Adrenal gland (tissue), 9 donors: ENCODE measurements at regions not wholly inside any gene's neighbourhood (a gene's known extent, or its start where the extent isn't known, plus 50 kb on each side); places are given as distances from the start of the nearest gene placed in this dataset.

Experiments used
- DNase-seq, 7 donors: peaks; one replicate each; pipeline ENCODE4 v3.0.0-alpha.2; 2019 to 2020
- H3K27ac ChIP-seq, 5 donors: fragments of 200-600 bp; sonication (generic) in 4 of 5; 1 replicate in 3 of 5; 2 replicates in 2 of 5; pipeline versions ENCODE4 v1.5.1 to v1.8.0; 2016 to 2020; ENCODE audit warnings: mild to moderate bottlenecking in 1 of 5
- H3K27me3 ChIP-seq: fragments of 200-600 bp; 2 replicates; pipeline ENCODE4 v1.8.0; 2021
- H3K36me3 ChIP-seq, 2 donors: fragments of 200-600 bp; replicated peaks in 1 of 2; 1 replicate in 1 of 2; 2 replicates in 1 of 2; pipeline versions ENCODE4 v1.5.1 to v1.8.0; 2018 to 2022
- H3K4me1 ChIP-seq, 2 donors: fragments of 200-600 bp; replicated peaks in 1 of 2; 1 replicate in 1 of 2; 2 replicates in 1 of 2; pipeline versions ENCODE4 v1.5.1 to v1.8.0; 2018 to 2021
- H3K4me3 ChIP-seq, 4 donors: fragments of 200-600 bp; sonication (generic) in 3 of 4; one replicate each; pipeline ENCODE4 v1.5.1; 2016 to 2018
- H3K9me3 ChIP-seq, 3 donors: fragments of 200-600 bp; sonication (generic) in 1 of 3; replicated peaks in 1 of 3; 1 replicate in 2 of 3; 2 replicates in 1 of 3; pipeline versions ENCODE4 v1.5.1 to v1.8.0; 2016 to 2021
- POLR2A ChIP-seq, 2 donors: fragments of 450-650 bp; IDR thresholded peaks; one replicate each; pipeline ENCODE4 v1.6.1; 2017; ENCODE audit warnings: antibody characterized with exemption in 2 of 2, mild to moderate bottlenecking in 2 of 2, moderate library complexity in 1 of 2
- WGBS, 4 donors: extraction: QIAGEN DNeasy Blood & Tissue Kit in 2 of 4; methylation state at CpG; one replicate each; pipeline versions ENCODE4 v1.1.5 to v1.1.7; 2013 to 2017; 5-methylcytosine and 5-hydroxymethylcytosine counted together
- intact Hi-C, 2 donors: fragments of 100-400 bp; cut with DNase I; formaldehyde crosslinking; loops; one replicate each; pipeline versions ENCODE4 v1.14.1 to v1.15.0; 2022 to 2023
- TF ChIP-seq, protein P1 (sequence below), 6 experiments: fragments of 450-650 bp in 4 of 6; fragments of 200-600 bp in 2 of 6; sonication (generic) in 1 of 6; IDR thresholded peaks; 1 replicate in 5 of 6; 2 replicates in 1 of 6; pipeline versions ENCODE4 v1.5.1 to v1.8.0; 2016 to 2021; ENCODE audit warnings: antibody characterized with exemption in 6 of 6, mild to moderate bottlenecking in 2 of 6, moderate library complexity in 1 of 6
- donor health status: healthy with polysubstance abuse.
- donor health status: Bipolar disorder and iron deficiency.
- donor health status: DM: yes; HTN: yes; CAD: no.
- donor health status: DM: no; HTN: no; CAD: no.
- donor health status: DM: no; HTN: no; CAD: no.

- no peak overlapping the region for H3K27ac ChIP-seq
- H3K27me3 ChIP-seq: no peaks in the 10 kb centered on the region
- intact Hi-C loops: no loop called here
- no peaks in the 10 kb centered on the region for H3K4me1 ChIP-seq
- no peak for DNase-seq
- no peak for TF ChIP-seq POLR2A (IDR thresholded peaks at IDR 0.05)
- TF ChIP-seq, protein P1, sequence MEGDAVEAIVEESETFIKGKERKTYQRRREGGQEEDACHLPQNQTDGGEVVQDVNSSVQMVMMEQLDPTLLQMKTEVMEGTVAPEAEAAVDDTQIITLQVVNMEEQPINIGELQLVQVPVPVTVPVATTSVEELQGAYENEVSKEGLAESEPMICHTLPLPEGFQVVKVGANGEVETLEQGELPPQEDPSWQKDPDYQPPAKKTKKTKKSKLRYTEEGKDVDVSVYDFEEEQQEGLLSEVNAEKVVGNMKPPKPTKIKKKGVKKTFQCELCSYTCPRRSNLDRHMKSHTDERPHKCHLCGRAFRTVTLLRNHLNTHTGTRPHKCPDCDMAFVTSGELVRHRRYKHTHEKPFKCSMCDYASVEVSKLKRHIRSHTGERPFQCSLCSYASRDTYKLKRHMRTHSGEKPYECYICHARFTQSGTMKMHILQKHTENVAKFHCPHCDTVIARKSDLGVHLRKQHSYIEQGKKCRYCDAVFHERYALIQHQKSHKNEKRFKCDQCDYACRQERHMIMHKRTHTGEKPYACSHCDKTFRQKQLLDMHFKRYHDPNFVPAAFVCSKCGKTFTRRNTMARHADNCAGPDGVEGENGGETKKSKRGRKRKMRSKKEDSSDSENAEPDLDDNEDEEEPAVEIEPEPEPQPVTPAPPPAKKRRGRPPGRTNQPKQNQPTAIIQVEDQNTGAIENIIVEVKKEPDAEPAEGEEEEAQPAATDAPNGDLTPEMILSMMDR (IDR thresholded peaks at IDR 0.05): no peak
- 62 to 72% (median 68%) methylated on average over 4 of the region's 4 CpGs for WGBS, 4 donors
- H3K36me3 ChIP-seq: no peaks in the 10 kb centered on the region
- no peaks in the 10 kb centered on the region for H3K9me3 ChIP-seq
- no peak overlapping the region for H3K4me3 ChIP-seq
These were observed 84.9 kb downstream of the SOX11 start for GRCh38 chr2:5777131-5777535.

DNA sequence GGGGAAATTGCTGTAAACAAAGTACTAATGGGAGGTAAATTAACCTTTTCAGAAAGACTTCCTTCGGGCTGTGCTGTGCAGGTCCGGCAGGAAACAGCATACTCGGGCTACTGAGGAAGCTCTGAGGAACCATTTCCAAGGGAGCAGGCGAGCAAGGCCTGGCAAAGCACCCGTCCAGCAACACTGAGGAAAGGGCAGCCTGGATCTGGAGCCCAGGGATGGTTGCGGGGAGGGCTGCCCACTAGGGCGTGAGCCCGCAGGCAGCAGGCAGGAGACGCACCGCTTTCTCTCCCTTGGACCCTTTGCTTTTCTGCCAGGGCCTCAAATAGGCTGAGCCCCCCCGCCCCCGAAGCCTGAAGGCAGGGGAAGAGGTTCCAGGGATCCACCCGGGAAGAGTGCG lies 89.5 kb downstream of the SOX11 start:
- Histone ChIP-seq H3K27ac (no peak overlapping the region), H3K36me3 (no peaks in the 10 kb centered on the region), H3K4me3 (no peak overlapping the region), H3K27me3 (no peaks in the 10 kb centered on the region), H3K9me3 (no peaks in the 10 kb centered on the region), H3K4me1 (no peaks in the 10 kb centered on the region)
- TF ChIP-seq, protein P1 (IDR thresholded peaks at IDR 0.05): no peak
- TF ChIP-seq POLR2A (IDR thresholded peaks at IDR 0.05): no peak
- 82 to 88% (median 87%) methylated on average over 14 of the region's 14 CpGs for WGBS, 4 donors
- no peak for DNase-seq
- intact Hi-C loops: no loop called here

- Histone ChIP-seq H3K9me3 (no peaks in the 10 kb centered on the region), H3K27ac (no peak overlapping the region), H3K4me3 (no peak overlapping the region), H3K4me1 (no peaks in the 10 kb centered on the region), H3K36me3 (no peaks in the 10 kb centered on the region), H3K27me3 (no peaks in the 10 kb centered on the region)
- intact Hi-C loops: no loop called here
- TF ChIP-seq, protein P1 (IDR thresholded peaks at IDR 0.05): no peak
- TF ChIP-seq POLR2A (IDR thresholded peaks at IDR 0.05): no peak
- no peak for DNase-seq
- 81 to 90% (median 86%) methylated on average over 6 of the region's 6 CpGs for WGBS, 4 donors
These were observed 89.9 kb downstream of the SOX11 start for GRCh38 chr2:5782103-5782502.

DNA sequence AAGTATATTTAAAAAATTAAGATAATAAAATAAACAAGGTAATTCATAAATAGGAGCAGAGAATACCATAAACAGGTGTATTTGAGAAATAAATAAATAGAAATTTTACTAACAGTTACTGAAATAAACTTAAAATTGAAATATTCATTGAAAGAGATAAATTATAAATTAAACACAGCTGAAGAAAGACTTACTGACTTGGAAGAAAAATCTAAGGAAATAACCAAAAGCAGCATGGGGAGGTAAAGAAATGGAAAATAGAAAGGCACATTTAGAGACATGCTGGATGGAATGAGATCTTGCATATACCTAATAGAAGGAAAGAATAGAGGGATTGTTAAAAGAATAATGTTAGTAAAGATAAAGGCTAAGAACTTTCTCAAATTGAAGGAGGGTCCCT lies 96.3 kb downstream of the SOX11 start:
- peaks cover 0 to 7% (median 0%) of the 10 kb centered on the region in 3 donors for H3K9me3 ChIP-seq
- no peak for DNase-seq
- H3K27me3 ChIP-seq: no peaks in the 10 kb centered on the region
- no peak overlapping the region for H3K27ac ChIP-seq
- no peak overlapping the region for H3K4me3 ChIP-seq
- intact Hi-C loops: no loop called here
- no peaks in the 10 kb centered on the region for H3K4me1 ChIP-seq
- TF ChIP-seq, protein P1 (IDR thresholded peaks at IDR 0.05): no peak
- no peak for TF ChIP-seq POLR2A (IDR thresholded peaks at IDR 0.05)
- no peaks in the 10 kb centered on the region for H3K36me3 ChIP-seq
